GM12878 (cell line): ENCODE measurements at regions not wholly inside any gene's neighbourhood (a gene's known extent, or its start where the extent isn't known, plus 50 kb on each side); places are given as distances from the start of the nearest gene placed in this dataset.

Experiments
- ATAC-seq: fragments of 200-7000 bp; cut with Tn5 transposase; 3 replicates; pipeline ENCODE4 v1.9.1; 2020; ENCODE audit warnings: mild to moderate bottlenecking, moderate library complexity
- BruUV-seq: library from RNA; stranded (reverse); fragments of 400-500 nt; replicated peaks from 2 replicates; lab custom pipeline; 2021; lab: Mats Ljungman, UMichigan
- CTCF ChIA-PET: fragments of 300-600 bp; sonication (Branson Sonifier 250); formaldehyde crosslinking; extraction: SDS; loops from one replicate; lab custom pipeline; 2021; ENCODE audit warnings: inconsistent platforms; lab: Yijun Ruan, JAX
- POLR2A ChIA-PET: fragments of 350-600 bp; formaldehyde crosslinking; extraction: SDS; loops from one replicate; lab custom pipeline; 2021; ENCODE audit warnings: inconsistent platforms; lab: Charles Lee
- RAD21 ChIA-PET: fragments of 300-600 bp; sonication (Branson Sonifier 250); formaldehyde crosslinking; loops from one replicate; lab custom pipeline; 2023; ENCODE audit warnings: antibody characterized with exemption; ENCODE audit not compliant: unreplicated experiment; lab: Charles Lee
- SMC1A ChIA-PET: fragments of 300-600 bp; sonication (Branson Sonifier 250); formaldehyde crosslinking; loops from one replicate; lab custom pipeline; 2023; ENCODE audit not compliant: unreplicated experiment, uncharacterized antibody; lab: Charles Lee
- DNase-seq: peaks from one replicate; pipeline ENCODE4 v3.0.0-alpha.2; 2011; ENCODE audit warnings: low read depth, low spot score
- FAIRE-seq: peaks from 3 replicates; lab custom pipeline; 2011; peaks lifted over from hg19 to GRCh38; lab: Jason Lieb, UNC
- H2AFZ ChIP-seq: 2 replicates; pipeline ENCODE4 v1.6.0; 2011; ENCODE audit warnings: low read depth, low read length, control low read depth; ENCODE audit not compliant: control insufficient read depth
- H3K27ac ChIP-seq: 2 replicates; pipeline ENCODE4 v1.5.1; 2011; ENCODE audit warnings: control low read depth; ENCODE audit not compliant: control insufficient read depth, insufficient read depth
- H3K27me3 ChIP-seq, 2 experiments: replicated peaks in 1 of 2; 2 replicates each; pipeline versions ENCODE4 v1.6.0 to v1.6.1; 2011; ENCODE audit warnings: low read length in 1 of 2; ENCODE audit not compliant: control insufficient read depth in 2 of 2, insufficient read depth in 2 of 2
- H3K36me3 ChIP-seq, 2 experiments: 2 replicates each; pipeline ENCODE4 v1.5.1; 2011; ENCODE audit warnings: low read length in 1 of 2; ENCODE audit not compliant: control insufficient read depth in 2 of 2, insufficient read depth in 2 of 2
- H3K4me1 ChIP-seq: 2 replicates; pipeline ENCODE4 v1.6.1; 2011; ENCODE audit warnings: mild to moderate bottlenecking, low read length, moderate library complexity, mixed read lengths; ENCODE audit not compliant: control insufficient read depth, insufficient read depth
- H3K4me2 ChIP-seq: 2 replicates; pipeline ENCODE4 v1.6.0; 2011; ENCODE audit warnings: control low read depth; ENCODE audit not compliant: control insufficient read depth, insufficient read depth
- H3K4me3 ChIP-seq: fragments of 200-600 bp; sonication (generic); 2 replicates; pipeline ENCODE4 v1.5.1; 2016
- H3K79me2 ChIP-seq: 2 replicates; pipeline ENCODE4 v1.6.0; 2011; ENCODE audit warnings: low read length; ENCODE audit not compliant: control insufficient read depth, insufficient read depth
- H3K9ac ChIP-seq: 2 replicates; pipeline ENCODE4 v1.8.0; 2011; ENCODE audit warnings: low read length, control low read depth, mixed read lengths; ENCODE audit not compliant: control insufficient read depth, insufficient read depth
- H3K9me3 ChIP-seq: replicated peaks from 3 replicates; pipeline ENCODE4 v1.5.1; 2011; ENCODE audit warnings: mild to moderate bottlenecking, low read length; ENCODE audit not compliant: control insufficient read depth, insufficient read depth
- H4K20me1 ChIP-seq: 2 replicates; pipeline ENCODE4 v1.6.0; 2011; ENCODE audit not compliant: control insufficient read depth, insufficient read depth
- BHLHE40 ChIP-seq, 2 experiments: fragments of 450-650 bp in 1 of 2; IDR thresholded peaks; 2 replicates each; pipeline ENCODE4 v1.6.1; 2011 to 2017; ENCODE audit warnings: low read depth in 2 of 2, borderline replicate concordance in 1 of 2, improper control_type of control experiment in 1 of 2, low read length in 1 of 2, mild to moderate bottlenecking in 1 of 2
- CREM ChIP-seq: IDR thresholded peaks from 2 replicates; pipeline ENCODE4 v1.6.1; 2014; ENCODE audit warnings: antibody characterized with exemption, low read depth
- FOS ChIP-seq: IDR thresholded peaks from 3 replicates; pipeline ENCODE4 v1.6.1; 2011; ENCODE audit warnings: borderline replicate concordance; ENCODE audit not compliant: insufficient read length; ENCODE audit errors: extremely low read depth
- GATAD2B ChIP-seq: fragments of 450-650 bp; conservative IDR thresholded peaks from 2 replicates; pipeline ENCODE4 v1.6.1; 2017; ENCODE audit warnings: low read depth, mild to moderate bottlenecking, moderate library complexity
- MYB ChIP-seq: fragments of 150-350 bp; IDR thresholded peaks from 2 replicates; pipeline ENCODE4 v1.6.1; 2014; ENCODE audit warnings: mild to moderate bottlenecking, low read depth, low read length, borderline replicate concordance
- NFIC ChIP-seq: IDR thresholded peaks from 2 replicates; pipeline ENCODE4 v1.6.1; 2012; ENCODE audit warnings: low read depth, mild to moderate bottlenecking, inconsistent platforms, low read length, moderate library complexity
- SIX5 ChIP-seq: IDR thresholded peaks from 2 replicates; pipeline ENCODE4 v1.6.1; 2011; ENCODE audit warnings: mild to moderate bottlenecking, low read depth, low read length, moderate library complexity; ENCODE audit not compliant: severe bottlenecking
- SMAD5 ChIP-seq: IDR thresholded peaks from 2 replicates; pipeline ENCODE4 v1.6.1; 2016; ENCODE audit warnings: antibody characterized with exemption, low read depth
- ZNF274 ChIP-seq: IDR thresholded peaks from one replicate; pipeline ENCODE4 v1.8.0; 2011; ENCODE audit not compliant: insufficient read length, insufficient read depth
- WGBS: methylation state at CpG from one replicate; pipeline ENCODE4 v1.1.6; 2016; ENCODE audit warnings: low lambda C conversion rate; ENCODE audit not compliant: insufficient replicate concordance, insufficient coverage; ENCODE audit errors: missing lambda C conversion rate; 5-methylcytosine and 5-hydroxymethylcytosine counted together
- in situ Hi-C: fragments of 300-500 bp; cut with MboI; formaldehyde crosslinking; loops from 9 replicates; pipeline ENCODE4 v1.14.3; 2018; ENCODE audit warnings: mixed read lengths
- intact Hi-C: fragments of 100-400 bp; cut with micrococcal nuclease; formaldehyde crosslinking; loops from one replicate; pipeline ENCODE4 v1.14.2; 2022; ENCODE audit not compliant: unreplicated experiment

GRCh38 chr5:1950096-1950707 is 67.5 kb upstream of the IRX4 start:
- ChIA-PET POLR2A (no interaction called here), CTCF (no interaction called here), SMC1A (no interaction called here), RAD21 (no interaction called here)
- no peak overlapping the region for H3K4me2 ChIP-seq
- TF ChIP-seq SIX5 (no peak), GATAD2B (no peak), ZNF274 (no peak), MYB (no peak)
- no peak overlapping the region for H3K27ac ChIP-seq
- no peaks in the 10 kb centered on the region for H3K4me1 ChIP-seq
- no peaks in the 10 kb centered on the region for H3K36me3 ChIP-seq
- no peak overlapping the region for H2AFZ ChIP-seq
- no peaks in the 10 kb centered on the region; a peak in 2 of 4 replicates for H3K27me3 ChIP-seq
- no peak overlapping the region for H3K9ac ChIP-seq
- no peaks in the 10 kb centered on the region for H3K9me3 ChIP-seq
- no peak for ATAC-seq
- no peaks in the 10 kb centered on the region for H4K20me1 ChIP-seq
- in situ Hi-C loops (no loop called here), intact Hi-C loops (no loop called here)
- WGBS, result 55% methylated on average over 32 of the region's 32 CpGs
- no peaks in the 10 kb centered on the region for H3K79me2 ChIP-seq
- H3K4me3 ChIP-seq, result no peak overlapping the region
- DNase-seq, result no peak
- no TSS peak for BruUV-seq
- no peak for FAIRE-seq

- Histone ChIP-seq H3K4me3 (no peak overlapping the region), H3K79me2 (no peaks in the 10 kb centered on the region), H2AFZ (no peak overlapping the region), H3K27me3 (no peaks in the 10 kb centered on the region; a peak in 2 of 4 replicates), H3K4me2 (no peak overlapping the region), H3K9ac (no peak overlapping the region), H3K36me3 (no peaks in the 10 kb centered on the region), H4K20me1 (no peaks in the 10 kb centered on the region)
- ChIA-PET SMC1A (no interaction called here), RAD21 (no interaction called here), POLR2A (no interaction called here), CTCF (no interaction called here)
- 59% methylated on average over 18 of the region's 18 CpGs for WGBS
- in situ Hi-C loops (no loop called here), intact Hi-C loops (no loop called here)
- DNase-seq, result no peak
- TF ChIP-seq CREM (no peak), FOS (no peak), SMAD5 (no peak), BHLHE40 (IDR thresholded peaks at IDR 0.05; ENCODE audit: borderline replicate concordance in 1 of 2, low read depth in 2 of 2, low read length in 1 of 2) (no peak), NFIC (no peak)
- TF ChIP-seq, all 136 proteins: peak for 0
- Histone ChIP-seq H3K9me3 (no peaks in the 10 kb centered on the region), H3K27ac (no peak overlapping the region), H3K4me1 (no peaks in the 10 kb centered on the region)
- ATAC-seq (no peak), FAIRE-seq (no peak)
- no TSS peak for BruUV-seq
These were observed 66.5 kb upstream of the IRX4 start for GRCh38 chr5:1949253-1949652.
